AML-193 (cell line): ENCODE measurements at regions not wholly inside any gene's neighbourhood (a gene's known extent, or its start where the extent isn't known, plus 50 kb on each side); places are given as distances from the start of the nearest gene placed in this dataset.

Experiments used
- DNase-seq, 2 experiments: peaks; one replicate each; lab custom pipeline; 2025; lab: John Stamatoyannopoulos, UW

DNA sequence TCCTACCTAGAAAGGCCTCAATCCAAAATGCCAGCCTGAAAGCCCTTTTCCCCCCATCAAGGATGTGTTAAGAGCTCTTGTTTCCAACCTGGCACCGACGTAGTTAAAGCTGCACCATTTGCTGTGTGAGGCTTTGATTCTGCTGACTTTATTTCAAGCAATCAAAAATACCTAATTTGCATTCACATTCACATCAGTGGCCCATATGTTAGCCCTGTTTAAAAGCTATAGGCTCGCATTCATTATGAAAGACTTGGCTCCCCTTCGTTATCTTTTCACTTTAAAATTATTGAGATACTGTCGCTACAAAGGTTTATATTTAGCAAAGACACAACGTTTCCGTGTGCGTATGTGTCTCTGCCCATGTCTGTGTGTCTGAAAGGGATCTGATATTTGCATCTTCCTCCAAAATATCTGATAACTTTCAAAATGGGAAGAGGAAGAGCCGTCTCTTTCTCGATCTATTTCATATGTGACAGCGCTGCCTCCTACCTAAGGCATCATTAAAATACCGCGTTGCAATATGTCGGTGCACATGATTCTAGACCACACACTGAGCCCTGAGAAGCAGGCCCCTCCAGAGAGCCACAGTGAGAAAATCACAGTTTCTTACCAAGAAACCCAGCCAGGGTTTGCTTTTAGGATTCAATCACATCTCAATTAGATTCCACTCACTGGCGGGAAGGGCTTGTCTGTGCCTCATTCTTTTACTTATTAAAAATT is 57.1 kb upstream of the ITPRID1 start:
- no peak for DNase-seq

DNA sequence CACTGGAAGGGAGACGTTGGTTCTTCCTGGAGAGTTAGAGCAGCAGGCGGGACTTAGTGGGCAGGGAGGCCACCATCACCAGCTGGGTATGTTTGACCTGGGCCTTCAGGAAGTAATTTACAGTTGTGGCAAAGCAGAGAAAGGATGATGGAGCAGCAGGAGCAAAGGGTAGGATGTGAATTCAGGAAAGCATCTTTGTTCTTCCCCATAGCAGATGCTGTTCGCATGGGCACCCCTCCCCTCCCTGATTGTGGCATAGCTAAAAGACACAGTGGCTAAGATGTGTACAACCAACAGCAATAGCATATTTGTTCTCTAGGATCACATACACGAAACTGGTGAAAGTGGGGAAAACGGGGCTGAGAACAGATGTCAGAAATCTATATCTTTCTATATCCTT is 56.3 kb upstream of the ITPRID1 start:
- DNase-seq: no peak

GRCh38 chr7:31458203-31458602 is 55.7 kb upstream of the ITPRID1 start:
- DNase-seq: no peak

DNA sequence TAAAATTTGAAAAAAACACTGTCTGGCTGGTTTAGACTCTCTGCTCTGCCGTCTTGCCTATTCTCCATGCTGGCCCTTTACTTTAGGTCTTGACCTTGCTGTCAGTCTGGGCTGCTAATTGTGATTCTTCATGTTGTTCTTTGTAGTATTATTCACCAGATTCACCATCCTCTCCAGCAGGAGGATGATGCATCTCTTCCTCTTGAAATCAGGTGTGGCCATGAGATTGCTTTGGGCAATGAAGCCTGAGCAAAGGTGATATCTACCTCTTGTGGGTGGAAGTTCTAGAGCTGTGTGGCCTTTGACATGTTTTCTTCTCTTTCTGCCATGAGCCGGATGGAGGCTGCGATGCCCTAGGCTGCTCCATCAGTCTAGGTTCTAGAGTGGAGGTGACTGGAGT is 51.3 kb upstream of the ITPRID1 start:
- DNase-seq: no peak
